HG03521 (cell line): ENCODE measurements at regions not wholly inside any gene's neighbourhood (a gene's known extent, or its start where the extent isn't known, plus 50 kb on each side); places are given as distances from the start of the nearest gene placed in this dataset.

Experiments
- ATAC-seq: cut with Tn5 transposase; IDR thresholded peaks from one replicate; pipeline ENCODE4 v1.9.1; 2021; ENCODE audit warnings: mild to moderate bottlenecking, moderate library complexity; ENCODE audit not compliant: unreplicated experiment

DNA sequence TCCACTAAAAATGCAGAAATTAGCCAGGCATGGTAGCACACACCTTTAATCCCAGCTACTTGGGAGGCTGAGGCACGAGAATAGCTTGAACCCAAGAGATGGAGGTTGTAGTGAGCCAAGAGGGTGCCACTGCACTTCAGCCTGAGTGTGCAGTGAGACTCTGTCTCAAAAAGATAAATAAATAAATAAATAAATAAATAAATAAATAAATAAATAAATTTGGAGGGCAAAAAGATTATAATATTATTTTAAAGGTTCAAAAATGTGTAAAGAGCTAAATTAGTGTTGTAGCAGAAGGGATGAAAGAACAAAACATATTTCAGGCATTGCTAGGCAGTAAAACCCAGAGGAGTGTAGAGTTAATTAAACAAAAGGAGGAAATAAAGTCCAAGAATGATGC is 1136.4 kb upstream of the CDH2 start:
- ATAC-seq: no peak

DNA sequence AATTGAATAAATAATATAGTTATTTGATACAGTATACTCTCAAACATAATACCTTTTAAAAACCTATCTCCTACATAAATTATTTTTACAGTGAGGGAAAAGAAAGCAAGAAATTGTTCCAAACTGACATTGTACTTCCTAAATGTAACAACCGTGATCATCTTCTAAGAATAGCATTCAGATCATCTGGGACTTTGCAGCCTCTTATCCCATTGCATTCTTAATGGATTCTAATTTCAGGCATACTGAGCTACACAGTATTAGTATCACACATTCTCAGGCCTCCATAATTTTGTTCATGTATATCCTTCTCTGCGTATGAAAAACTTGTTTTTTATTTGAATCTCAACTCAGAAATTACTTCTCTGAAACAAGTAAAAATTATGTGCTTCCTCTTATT is 1134.7 kb upstream of the CDH2 start:
- ATAC-seq: no peak

GRCh38 chr18:29309366-29309765 is 1132.4 kb upstream of the CDH2 start:
- no peak for ATAC-seq

- no peak for ATAC-seq
Observed at GRCh38 chr18:29307982-29308381, 1131.1 kb upstream of the CDH2 start.

DNA sequence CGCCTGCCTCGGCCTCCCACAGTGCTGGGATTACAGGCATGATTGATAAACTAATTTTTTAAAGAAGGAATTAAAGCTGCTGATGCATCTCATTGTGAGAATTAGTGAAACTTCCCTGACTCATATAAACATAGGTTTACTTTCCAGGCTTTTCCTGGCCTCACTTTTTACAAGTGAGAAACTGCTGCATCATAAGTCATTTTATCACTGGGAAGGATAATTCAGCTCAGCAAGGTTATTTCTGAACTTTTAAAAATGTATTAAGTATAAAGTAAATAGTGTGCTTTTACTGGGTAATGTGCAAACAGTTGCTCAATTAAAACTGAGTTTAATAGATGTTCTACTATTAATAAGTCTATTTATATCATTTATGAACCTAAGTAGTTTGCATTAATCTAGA is 1130.3 kb upstream of the CDH2 start:
- ATAC-seq: no peak

DNA sequence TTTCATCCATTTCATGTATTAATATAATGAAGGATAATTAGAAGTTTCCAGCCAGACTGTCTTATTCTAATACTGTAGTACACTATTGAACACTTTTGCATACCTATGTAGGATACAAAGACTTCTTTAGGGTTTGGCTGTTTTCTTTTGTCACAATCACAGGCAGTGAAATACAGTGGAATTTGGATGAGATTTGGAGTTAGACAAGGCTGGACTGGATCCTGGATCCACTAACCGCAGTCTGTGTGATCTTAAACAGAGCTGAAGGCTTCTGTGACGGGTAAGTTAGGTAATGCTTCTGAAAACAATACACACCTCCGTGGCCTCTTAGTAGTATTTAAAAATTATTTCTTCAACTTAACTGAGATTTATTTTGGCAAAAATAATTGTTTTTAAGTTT is 1128.6 kb upstream of the CDH2 start:
- ATAC-seq: no peak

GRCh38 chr18:29301048-29301447 is 1124.1 kb upstream of the CDH2 start:
- no peak for ATAC-seq

DNA sequence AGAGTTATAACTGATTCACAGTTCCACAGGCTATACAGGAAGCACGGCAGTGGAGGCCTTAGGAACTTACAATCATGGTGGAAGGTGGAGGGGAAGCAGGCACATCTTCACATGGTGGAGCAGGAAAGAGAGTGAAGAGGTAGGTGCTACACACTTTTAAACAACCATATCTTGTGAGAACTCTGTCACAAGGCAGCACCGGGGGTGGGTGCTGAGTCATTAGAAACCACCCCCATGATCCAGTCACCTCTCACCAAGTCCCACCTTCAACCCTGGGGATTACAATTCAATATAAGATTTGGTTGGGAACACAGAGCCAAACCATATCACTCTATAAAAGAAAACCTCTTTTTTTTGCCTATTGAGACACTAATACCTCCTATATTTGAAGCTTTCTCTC is 1108.5 kb upstream of the CDH2 start:
- no peak for ATAC-seq

DNA sequence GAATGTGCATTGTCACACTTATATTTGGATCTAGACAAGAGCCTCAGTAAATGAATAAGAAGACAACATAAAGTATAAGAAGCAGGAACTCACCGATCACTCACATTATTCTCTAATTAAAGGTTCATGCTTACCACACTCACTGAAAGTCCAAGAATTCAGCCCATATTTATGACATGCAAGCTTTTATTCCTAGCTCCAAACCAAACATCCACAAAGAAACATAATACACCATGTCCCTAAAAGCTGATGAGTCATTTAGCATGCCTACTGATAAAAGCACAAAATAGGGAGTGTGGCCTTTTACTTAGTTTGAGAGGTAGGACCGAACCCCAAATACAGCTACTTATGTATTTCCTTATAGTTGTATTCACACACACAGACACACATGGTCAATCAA is 1094.6 kb upstream of the CDH2 start:
- no peak for ATAC-seq

DNA sequence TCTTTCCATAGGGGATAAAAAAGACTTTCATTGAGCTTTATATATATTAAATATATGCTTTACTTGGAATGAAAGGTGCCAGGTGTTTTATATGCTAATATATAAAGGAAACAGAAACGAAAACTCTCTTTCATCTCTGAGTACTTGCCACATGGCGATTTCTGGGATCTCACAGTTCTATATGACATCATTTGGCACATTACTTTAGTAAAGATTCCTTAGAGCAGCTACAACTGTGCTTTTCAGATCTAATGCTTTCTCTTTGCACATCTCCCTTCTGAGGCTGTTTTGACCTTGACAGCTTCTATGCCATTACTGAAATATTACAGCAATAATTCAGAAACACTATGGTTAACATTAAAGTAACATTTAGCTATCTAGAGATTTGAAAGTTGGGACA is 1082.9 kb upstream of the CDH2 start:
- ATAC-seq: no peak

DNA sequence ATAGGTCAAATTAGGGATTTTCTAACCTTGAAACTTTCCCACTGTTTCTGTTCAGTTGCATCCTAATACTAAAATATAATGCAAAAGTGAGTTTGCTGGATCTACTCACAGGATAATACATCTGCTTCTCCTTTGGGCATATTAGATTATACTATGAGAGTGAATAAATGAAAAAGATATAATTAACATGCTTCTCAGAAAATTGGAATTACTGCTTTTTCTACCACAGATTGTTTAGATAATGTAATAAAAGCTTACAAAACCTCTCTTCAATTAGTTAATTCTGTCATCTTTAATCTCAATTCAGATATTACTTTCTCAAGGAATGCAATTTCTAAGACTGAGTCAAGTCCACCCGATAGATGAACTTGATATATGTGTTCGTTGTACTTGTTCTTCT is 1077.2 kb upstream of the CDH2 start:
- ATAC-seq: no peak

DNA sequence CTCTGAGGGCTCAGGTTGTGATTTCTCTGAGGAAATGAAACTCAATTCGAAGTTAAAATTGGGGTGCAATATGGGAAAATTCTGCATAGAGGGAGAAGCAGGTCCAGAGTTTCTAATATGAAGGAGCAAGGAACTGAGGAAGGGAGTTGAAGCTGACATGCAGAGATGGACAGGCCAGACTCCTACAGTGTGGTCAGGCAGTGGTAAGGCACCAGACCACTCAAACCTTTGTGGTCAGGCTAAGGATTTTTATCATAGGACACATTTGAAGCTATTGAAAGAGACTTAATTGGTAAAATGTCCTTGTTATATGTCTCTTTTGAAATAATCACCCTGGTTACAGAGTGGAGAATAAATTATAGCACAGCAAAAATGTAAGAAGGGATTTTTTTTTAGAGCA is 1074.8 kb upstream of the CDH2 start:
- ATAC-seq: no peak

GRCh38 chr18:29250843-29251242 is 1073.9 kb upstream of the CDH2 start:
- ATAC-seq: no peak

GRCh38 chr18:29250259-29250658 is 1073.3 kb upstream of the CDH2 start:
- no peak for ATAC-seq

GRCh38 chr18:29248805-29249204 is 1071.9 kb upstream of the CDH2 start:
- ATAC-seq: no peak

DNA sequence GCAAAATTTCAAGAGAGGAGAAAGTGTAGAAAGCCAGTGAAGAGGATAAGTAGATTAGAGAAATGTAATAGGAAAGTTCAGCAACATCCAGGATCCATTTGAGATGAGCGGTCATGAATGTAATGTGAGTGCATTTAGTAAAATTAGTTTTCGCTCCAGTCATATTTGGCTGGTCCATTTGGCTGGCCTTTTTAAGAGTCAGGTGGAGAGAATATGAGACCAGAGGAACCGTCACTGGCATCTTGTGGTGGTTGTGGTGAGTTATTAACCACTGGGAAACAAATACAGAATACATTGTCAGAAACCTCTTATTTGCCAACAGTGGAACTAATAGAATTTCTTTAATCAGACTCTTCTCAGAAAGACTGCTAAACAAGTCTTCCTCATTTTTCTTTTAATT is 1064.3 kb upstream of the CDH2 start:
- ATAC-seq: no peak

GRCh38 chr18:29234751-29235150 is 1057.8 kb upstream of the CDH2 start:
- no peak for ATAC-seq

- no peak for ATAC-seq
Observed at GRCh38 chr18:29226213-29226612, 1049.3 kb upstream of the CDH2 start.

- ATAC-seq: no peak
Observed at GRCh38 chr18:29225351-29225750, 1048.4 kb upstream of the CDH2 start.

DNA sequence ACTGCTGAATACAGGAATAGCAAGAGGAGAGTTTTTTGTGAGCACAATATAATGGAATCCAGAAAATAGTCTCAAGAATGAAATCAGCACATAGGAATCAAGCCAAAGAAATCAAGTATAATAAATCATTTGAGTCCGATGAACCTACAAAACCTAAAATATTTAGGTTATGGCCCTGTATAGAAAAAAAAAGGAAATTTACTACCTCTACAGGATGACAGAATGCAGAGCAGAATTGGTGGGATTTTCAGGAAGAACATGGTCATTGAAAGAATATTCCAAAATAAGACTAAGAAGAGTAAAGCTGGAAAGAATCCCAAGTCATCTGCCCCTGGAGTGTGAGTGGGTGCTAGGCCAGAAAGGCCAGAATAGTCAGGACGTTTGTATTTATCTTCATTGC is 1041.2 kb upstream of the CDH2 start:
- no peak for ATAC-seq

- ATAC-seq: no peak
Observed at GRCh38 chr18:29217124-29217915, 1040.4 kb upstream of the CDH2 start.

- ATAC-seq: no peak
Observed at GRCh38 chr18:29198834-29199233, 1021.9 kb upstream of the CDH2 start.

DNA sequence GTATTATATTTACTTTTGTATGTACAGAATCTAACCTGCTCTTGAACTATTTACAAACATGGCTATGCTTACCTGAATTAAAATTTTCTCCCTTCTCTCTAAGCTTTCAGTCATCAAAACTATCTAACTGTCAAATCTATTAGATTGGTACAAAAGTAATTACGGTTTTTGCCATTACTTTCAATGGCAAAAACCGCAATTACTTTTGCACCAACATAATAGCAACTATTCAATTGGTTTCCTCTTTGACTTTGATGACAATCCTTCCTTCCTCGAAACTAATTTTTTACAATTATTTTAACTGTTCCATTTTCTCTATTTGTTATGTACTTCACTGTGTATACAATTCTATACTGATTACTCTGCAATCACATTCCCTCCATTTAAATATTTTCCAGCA is 1019.4 kb upstream of the CDH2 start:
- ATAC-seq: no peak
